Stomach (tissue), 4 donors: ENCODE measurements at regions not wholly inside any gene's neighbourhood (a gene's known extent, or its start where the extent isn't known, plus 50 kb on each side); places are given as distances from the start of the nearest gene placed in this dataset.

Experiments
- EP300 ChIP-seq: sonication (generic); formaldehyde crosslinking; IDR thresholded peaks from one replicate; pipeline ENCODE4 v1.6.1; 2017; ENCODE audit warnings: antibody characterized with exemption
- POLR2A ChIP-seq, 4 donors: fragments of 450-650 bp; IDR thresholded peaks; one replicate each; pipeline ENCODE4 v1.6.1; 2016; ENCODE audit warnings: antibody characterized with exemption in 4 of 4, control low read depth in 2 of 4, mild to moderate bottlenecking in 1 of 4, moderate library complexity in 1 of 4
- POLR2AphosphoS5 ChIP-seq, 3 donors: sonication (generic); formaldehyde crosslinking; IDR thresholded peaks; one replicate each; pipeline ENCODE4 v1.6.1; 2016; ENCODE audit warnings: antibody characterized with exemption in 3 of 3
- TF ChIP-seq, protein P1 (sequence below), 7 experiments: fragments of 450-650 bp in 4 of 7; fragments of 200-600 bp in 3 of 7; sonication (generic) in 3 of 7; IDR thresholded peaks; one replicate each; pipeline ENCODE4 v1.5.1; 2016 to 2019; ENCODE audit warnings: antibody characterized with exemption in 7 of 7, control low read depth in 2 of 7, mild to moderate bottlenecking in 1 of 7

DNA sequence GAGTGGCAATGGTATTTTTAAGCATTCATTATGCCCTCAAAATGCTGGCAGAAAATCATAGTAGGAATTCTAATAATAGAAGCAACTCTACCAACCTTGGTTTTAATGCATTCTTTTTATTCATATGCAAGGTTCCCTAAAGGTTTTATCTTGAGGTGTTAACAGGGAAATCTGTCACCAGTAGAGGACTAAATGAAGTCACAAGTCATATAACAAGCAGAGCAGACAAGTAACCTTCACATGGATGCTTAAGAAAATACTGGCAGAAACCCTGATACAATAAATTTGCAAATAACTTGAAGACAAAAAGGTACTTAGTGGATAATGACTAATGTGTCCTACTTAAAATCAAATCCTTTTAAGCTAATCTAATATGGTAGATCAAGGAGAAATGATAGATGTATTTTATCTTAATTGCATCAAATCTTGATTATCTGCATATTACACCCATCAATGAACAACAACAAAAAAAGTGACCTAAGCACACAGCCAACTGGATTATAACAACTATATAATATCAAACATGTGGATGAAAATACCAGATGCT lies 73.3 kb downstream of the RFC3 start:
- TF ChIP-seq, protein P1, sequence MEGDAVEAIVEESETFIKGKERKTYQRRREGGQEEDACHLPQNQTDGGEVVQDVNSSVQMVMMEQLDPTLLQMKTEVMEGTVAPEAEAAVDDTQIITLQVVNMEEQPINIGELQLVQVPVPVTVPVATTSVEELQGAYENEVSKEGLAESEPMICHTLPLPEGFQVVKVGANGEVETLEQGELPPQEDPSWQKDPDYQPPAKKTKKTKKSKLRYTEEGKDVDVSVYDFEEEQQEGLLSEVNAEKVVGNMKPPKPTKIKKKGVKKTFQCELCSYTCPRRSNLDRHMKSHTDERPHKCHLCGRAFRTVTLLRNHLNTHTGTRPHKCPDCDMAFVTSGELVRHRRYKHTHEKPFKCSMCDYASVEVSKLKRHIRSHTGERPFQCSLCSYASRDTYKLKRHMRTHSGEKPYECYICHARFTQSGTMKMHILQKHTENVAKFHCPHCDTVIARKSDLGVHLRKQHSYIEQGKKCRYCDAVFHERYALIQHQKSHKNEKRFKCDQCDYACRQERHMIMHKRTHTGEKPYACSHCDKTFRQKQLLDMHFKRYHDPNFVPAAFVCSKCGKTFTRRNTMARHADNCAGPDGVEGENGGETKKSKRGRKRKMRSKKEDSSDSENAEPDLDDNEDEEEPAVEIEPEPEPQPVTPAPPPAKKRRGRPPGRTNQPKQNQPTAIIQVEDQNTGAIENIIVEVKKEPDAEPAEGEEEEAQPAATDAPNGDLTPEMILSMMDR (IDR thresholded peaks at IDR 0.05): no peak
- TF ChIP-seq EP300 (no peak), POLR2AphosphoS5 (IDR thresholded peaks at IDR 0.05) (no peak), POLR2A (IDR thresholded peaks at IDR 0.05) (no peak)
